Aorta (tissue), 5 donors: ENCODE measurements at regions not wholly inside any gene's neighbourhood (a gene's known extent, or its start where the extent isn't known, plus 50 kb on each side); places are given as distances from the start of the nearest gene placed in this dataset.
"Not testable (repeated sequence)": the region's sequence is repeated elsewhere in the genome, so short reads cannot be mapped to it uniquely, and the experiment has no call there.

Source experiments
- ATAC-seq: fragments of 200-7000 bp; cut with Tn5 transposase; one replicate; pipeline ENCODE4 v1.9.1; 2022; ENCODE audit warnings: moderate library complexity; ENCODE audit not compliant: low FRiP score
- DNase-seq, 2 donors: peaks; one replicate each; pipeline ENCODE4 v3.0.0-alpha.2; 2020
- H3K27ac ChIP-seq, 2 donors: one replicate each; pipeline ENCODE4 v1.5.1; 2013; ENCODE audit warnings: low read length in 2 of 2, mild to moderate bottlenecking in 2 of 2, moderate library complexity in 2 of 2, control low read depth in 1 of 2, inconsistent platforms in 1 of 2, low read depth in 1 of 2
- H3K27me3 ChIP-seq, 2 donors: one replicate each; pipeline ENCODE4 v1.6.1; 2013; ENCODE audit warnings: control low read depth in 1 of 2, low read length in 1 of 2, mild to moderate bottlenecking in 1 of 2, moderate library complexity in 1 of 2; ENCODE audit not compliant: insufficient read depth in 2 of 2, control insufficient read depth in 1 of 2
- H3K36me3 ChIP-seq, 2 donors: one replicate each; pipeline ENCODE4 v1.6.1; 2013; ENCODE audit warnings: control low read depth in 1 of 2, low read length in 1 of 2, mild to moderate bottlenecking in 1 of 2; ENCODE audit not compliant: insufficient read depth in 2 of 2, control insufficient read depth in 1 of 2
- H3K4me1 ChIP-seq, 2 donors: one replicate each; pipeline ENCODE4 v1.6.1; 2013; ENCODE audit warnings: low read length in 2 of 2, control low read depth in 1 of 2, mild to moderate bottlenecking in 1 of 2, moderate library complexity in 1 of 2; ENCODE audit not compliant: insufficient read depth in 2 of 2, control insufficient read depth in 1 of 2
- H3K4me3 ChIP-seq, 2 donors: one replicate each; pipeline ENCODE4 v1.5.1; 2013; ENCODE audit warnings: low read length in 2 of 2, control low read depth in 1 of 2, mild to moderate bottlenecking in 1 of 2
- H3K9me3 ChIP-seq: one replicate; pipeline ENCODE4 v1.6.1; 2013; ENCODE audit warnings: mild to moderate bottlenecking, low read length; ENCODE audit not compliant: control insufficient read depth
- WGBS, 2 donors: extraction: QIAGEN DNeasy Blood & Tissue Kit; methylation state at CpG; one replicate each; pipeline ENCODE4 v1.1.7; 2013; 5-methylcytosine and 5-hydroxymethylcytosine counted together
- intact Hi-C, 2 donors: fragments of 100-400 bp; cut with DNase I; formaldehyde crosslinking; loops; one replicate each; pipeline versions ENCODE4 v1.14.2 to v1.15.0; 2022
- donor health status: healthy with polysubstance abuse.
- donor health status: Bipolar disorder and iron deficiency.
- donor health status: DM: no; HTN: no; CAD: no.
- donor health status: DM: no; HTN: no; CAD: no.
- donor health status: DM: yes; HTN: yes; CAD: no.

DNA sequence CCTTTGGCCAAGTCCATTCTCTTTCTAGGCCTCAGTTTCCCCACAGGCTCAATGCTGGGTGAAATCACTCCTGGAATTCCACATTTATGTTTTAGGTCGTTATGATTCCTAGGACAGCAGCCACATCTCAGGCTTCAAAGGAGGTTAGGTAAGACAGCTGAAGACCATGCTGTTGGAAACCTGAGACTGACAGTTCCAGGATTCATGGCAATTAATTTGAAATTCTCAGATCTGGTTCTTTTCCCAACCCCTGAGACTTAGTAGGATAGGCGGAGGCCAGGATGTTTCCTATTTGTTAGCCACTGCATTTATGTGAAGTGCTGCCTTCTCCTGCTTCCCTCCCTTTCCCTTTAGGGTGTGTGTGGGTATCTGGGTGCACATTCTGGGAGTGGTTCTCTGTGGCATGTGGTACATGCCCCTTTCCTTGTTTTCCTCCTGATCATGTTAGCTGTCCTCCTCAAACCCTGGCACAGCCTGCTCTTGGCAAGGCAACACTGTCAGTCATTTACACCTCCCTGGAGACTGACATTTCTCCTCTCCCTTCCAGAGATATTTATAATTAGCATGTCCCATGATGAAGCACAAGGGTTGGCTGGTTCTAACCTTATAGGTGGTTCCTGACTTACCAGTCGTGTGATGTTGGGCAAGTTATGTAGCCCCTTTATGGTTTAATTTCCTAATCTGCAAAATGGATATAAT is 91.4 kb upstream of the SALL1 start:
- 65 to 72% methylated on average over 3 of the region's 3 CpGs for WGBS, 2 donors
- Histone ChIP-seq H3K27ac (no peak overlapping the region), H3K9me3 (peaks cover 2% of the 10 kb centered on the region), H3K27me3 (no peaks in the 10 kb centered on the region), H3K4me3 (no peak overlapping the region), H3K36me3 (no peaks in the 10 kb centered on the region), H3K4me1 (no peaks in the 10 kb centered on the region)
- intact Hi-C loops = no loop called here
- no peak for DNase-seq
- no peak for ATAC-seq

DNA sequence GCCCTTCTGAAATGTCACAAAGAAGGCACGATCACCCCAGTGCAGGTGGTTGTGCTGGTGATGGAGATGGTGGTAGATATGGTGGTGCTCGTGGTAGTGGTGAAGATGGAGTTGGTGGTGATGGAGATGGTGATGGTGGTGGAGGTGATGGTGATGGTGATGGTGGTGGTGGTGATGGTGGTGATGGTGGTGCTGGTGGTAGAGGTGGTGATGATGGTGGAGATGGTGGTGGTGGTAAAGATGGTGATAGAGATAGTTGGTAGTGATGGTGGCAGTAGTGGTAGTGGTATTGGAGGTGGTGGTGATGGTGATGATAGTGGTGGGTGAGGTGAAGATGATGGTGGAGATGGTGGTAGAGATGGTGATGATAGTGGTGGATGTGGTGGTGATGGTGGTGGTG is 88.1 kb upstream of the SALL1 start:
- no peaks in the 10 kb centered on the region for H3K4me1 ChIP-seq
- ATAC-seq = no peak
- H3K27ac ChIP-seq = no peak overlapping the region

DNA sequence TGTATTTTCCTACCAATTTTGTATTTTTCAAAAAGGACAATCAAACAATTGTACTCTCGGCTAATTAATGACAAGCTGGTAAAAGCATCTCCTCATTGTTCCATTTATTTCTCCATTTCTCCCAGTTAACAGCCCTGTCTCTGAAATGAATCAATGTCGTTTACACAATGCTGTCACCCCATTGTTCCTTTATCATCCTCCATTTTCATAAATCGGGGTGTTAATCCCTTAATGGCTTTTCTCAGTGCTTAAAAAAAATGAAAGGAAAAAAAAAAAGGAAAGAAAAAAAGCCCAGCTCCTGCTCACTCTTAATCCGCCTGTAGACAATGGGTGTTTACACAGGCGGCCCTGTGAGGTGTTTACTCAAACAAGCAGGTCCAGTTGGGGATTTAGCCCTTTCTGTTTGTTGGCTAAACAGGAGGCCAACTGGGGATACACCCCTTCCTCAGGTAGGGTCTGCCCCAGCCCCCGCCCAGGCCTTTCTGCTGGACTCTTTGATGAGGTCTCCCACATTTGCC is 86.8 kb upstream of the SALL1 start:
- 32 to 34% methylated on average over 6 of the region's 6 CpGs for WGBS, 2 donors
- Histone ChIP-seq H3K4me3 (no peak overlapping the region), H3K27ac (no peak overlapping the region), H3K36me3 (no peaks in the 10 kb centered on the region), H3K9me3 (peaks cover 2% of the 10 kb centered on the region), H3K27me3 (no peaks in the 10 kb centered on the region), H3K4me1 (no peaks in the 10 kb centered on the region)
- ATAC-seq (no peak), DNase-seq (no peak)
- intact Hi-C loops = no loop called here

More for the DNA sequence above, 88.1 kb upstream of the SALL1 start:
- Histone ChIP-seq H3K27me3 (no peaks in the 10 kb centered on the region), H3K36me3 (no peaks in the 10 kb centered on the region), H3K4me3 (no peak overlapping the region), H3K9me3 (peaks cover 2% of the 10 kb centered on the region)
- intact Hi-C loops = no loop called here
- no peak for DNase-seq
- WGBS, 2 donors = 81 to 87% methylated on average over 2 of the region's 2 CpGs

DNA sequence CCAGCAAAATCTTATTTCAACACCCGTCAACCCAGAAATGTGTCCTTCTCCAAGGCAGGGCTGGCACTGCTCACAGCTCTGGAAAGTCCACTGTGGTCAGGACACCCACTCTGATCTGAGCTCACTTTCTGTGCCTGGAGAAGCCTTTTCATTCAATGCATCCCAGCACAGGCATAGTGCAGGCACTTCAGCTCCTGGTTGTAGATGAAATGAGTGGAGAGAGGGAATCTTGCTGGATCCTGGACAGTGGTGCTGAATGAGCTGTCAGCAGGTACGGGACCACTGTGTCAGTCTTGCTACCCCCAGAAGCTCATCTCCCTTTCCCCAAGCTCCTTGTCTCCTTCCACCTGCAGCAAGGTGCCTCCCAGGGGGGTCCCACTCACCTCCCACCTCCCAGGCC is 86.1 kb upstream of the SALL1 start:
- WGBS, 2 donors = 52 to 64% methylated on average over 2 of the region's 2 CpGs
- no peak overlapping the region for H3K27ac ChIP-seq
- H3K4me3 ChIP-seq = no peak overlapping the region
- DNase-seq (no peak), ATAC-seq (no peak)
- intact Hi-C loops = no loop called here
- H3K4me1 ChIP-seq = no peaks in the 10 kb centered on the region
- H3K36me3 ChIP-seq = no peaks in the 10 kb centered on the region
- H3K27me3 ChIP-seq = no peaks in the 10 kb centered on the region
- H3K9me3 ChIP-seq = no peaks in the 10 kb centered on the region

DNA sequence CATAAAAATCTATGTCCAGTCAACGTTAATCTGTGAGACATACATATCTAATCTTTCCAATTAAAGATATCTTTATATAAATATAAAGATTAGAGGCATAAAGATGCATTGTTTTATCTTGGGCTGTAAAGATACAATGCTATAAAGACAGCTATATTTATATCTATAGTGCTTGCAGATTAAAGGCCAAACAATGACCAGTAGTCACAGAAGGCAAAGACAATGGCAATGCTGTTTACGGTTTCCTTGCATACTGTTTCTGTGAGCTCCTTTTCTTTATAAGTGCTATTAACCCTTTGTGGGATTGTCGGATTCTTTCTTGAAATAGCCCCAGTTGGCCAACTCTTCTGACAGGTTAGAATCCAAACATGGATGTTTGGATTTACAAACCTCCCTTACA is 85.5 kb upstream of the SALL1 start:
- H3K27me3 ChIP-seq = no peaks in the 10 kb centered on the region
- no peak for ATAC-seq
- no peak overlapping the region for H3K4me3 ChIP-seq
- 29 to 37% methylated on average over 3 of the region's 3 CpGs for WGBS, 2 donors
- no peaks in the 10 kb centered on the region for H3K4me1 ChIP-seq
- H3K9me3 ChIP-seq = no peaks in the 10 kb centered on the region
- intact Hi-C loops = no loop called here
- H3K36me3 ChIP-seq = no peaks in the 10 kb centered on the region
- H3K27ac ChIP-seq = no peak overlapping the region
- no peak for DNase-seq

DNA sequence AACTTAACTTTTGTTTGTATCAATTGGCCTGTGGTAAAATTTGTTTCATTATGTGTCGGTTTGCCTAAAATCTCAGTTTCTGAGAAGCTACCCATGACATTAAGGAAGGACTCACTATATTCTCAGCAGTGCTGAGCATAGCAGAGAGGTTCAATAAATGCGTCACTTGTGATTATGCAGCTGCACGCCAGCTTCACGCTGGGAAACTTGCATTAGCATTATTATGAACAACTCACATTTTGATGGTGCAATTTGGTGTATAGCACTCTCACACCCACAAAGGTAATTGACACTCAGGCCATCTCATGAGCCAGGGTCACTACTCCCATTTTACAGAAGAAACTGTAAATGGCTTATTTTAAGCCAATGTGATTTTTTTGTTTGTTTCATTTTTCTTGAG is 80.6 kb upstream of the SALL1 start:
- DNase-seq (no peak), ATAC-seq (no peak)
- Histone ChIP-seq H3K4me1 (no peaks in the 10 kb centered on the region), H3K27ac (no peak overlapping the region), H3K27me3 (peaks cover 0 to 2% of the 10 kb centered on the region in 2 donors), H3K9me3 (peaks cover 4% of the 10 kb centered on the region), H3K36me3 (no peaks in the 10 kb centered on the region), H3K4me3 (no peak overlapping the region)
- intact Hi-C loops = no loop called here
- WGBS, 2 donors = 69 to 76% methylated on average over 4 of the region's 4 CpGs

DNA sequence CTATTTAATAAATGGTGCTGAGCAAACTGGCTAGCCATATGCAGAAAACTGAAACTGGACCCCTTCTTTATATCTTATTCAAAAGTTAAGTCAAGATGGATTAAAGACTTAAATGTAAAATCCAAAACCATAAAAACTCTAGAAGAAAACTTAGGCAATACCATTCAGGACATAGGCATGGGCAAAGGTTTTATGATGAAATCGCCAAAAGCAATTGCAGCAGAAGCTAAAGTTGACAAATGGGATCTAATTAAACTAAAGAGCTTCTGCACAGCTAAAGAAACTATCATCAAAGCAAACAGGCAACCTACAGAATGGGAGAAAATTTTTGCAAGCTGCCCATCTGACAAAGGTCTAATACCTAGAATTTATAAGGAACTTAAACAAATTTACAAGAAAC is 79.0 kb upstream of the SALL1 start:
- WGBS, 2 donors = 70 to 75% methylated on average over 1 of the region's 1 CpG
- H3K9me3 ChIP-seq, H3K27ac ChIP-seq, H3K27me3 ChIP-seq, intact Hi-C loops, H3K4me1 ChIP-seq, DNase-seq, ATAC-seq, H3K36me3 ChIP-seq, H3K4me3 ChIP-seq: not testable (repeated sequence)

DNA sequence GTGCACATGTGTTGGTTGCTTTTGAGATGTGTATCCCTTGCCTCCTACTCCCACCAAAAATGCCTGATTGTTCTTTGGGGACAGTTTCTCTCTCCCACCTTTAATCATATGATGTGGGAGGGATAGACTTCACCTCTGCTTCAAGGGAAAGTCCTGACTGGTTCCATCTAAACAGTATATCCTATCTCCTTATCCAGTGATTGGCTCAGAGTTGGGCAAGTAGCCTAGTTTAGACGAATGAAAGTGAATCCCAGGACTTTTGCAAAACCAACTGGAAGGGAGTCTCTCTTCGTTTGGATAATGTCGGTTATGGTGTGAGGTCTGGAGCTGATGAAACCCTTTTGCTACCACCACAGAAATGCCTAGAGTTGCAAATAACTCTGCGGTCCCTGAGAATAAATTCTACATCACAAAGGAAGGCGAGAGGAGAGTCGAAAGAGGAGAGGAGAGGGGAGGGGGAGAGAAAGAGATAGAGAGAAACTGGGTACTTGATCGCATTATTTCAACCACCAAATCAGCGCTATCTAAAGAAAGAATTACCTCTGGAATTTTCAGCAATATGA is 77.1 kb upstream of the SALL1 start:
- WGBS, 2 donors = 57 to 60% methylated on average over 8 of the region's 8 CpGs
- no peak overlapping the region for H3K27ac ChIP-seq
- no peak for DNase-seq
- no peak overlapping the region for H3K4me3 ChIP-seq
- H3K9me3 ChIP-seq = peaks cover 5% of the 10 kb centered on the region
- peaks cover 0 to 2% of the 10 kb centered on the region in 2 donors for H3K27me3 ChIP-seq
- no peak for ATAC-seq
- intact Hi-C loops = no loop called here
- no peaks in the 10 kb centered on the region for H3K36me3 ChIP-seq
- H3K4me1 ChIP-seq = no peaks in the 10 kb centered on the region

DNA sequence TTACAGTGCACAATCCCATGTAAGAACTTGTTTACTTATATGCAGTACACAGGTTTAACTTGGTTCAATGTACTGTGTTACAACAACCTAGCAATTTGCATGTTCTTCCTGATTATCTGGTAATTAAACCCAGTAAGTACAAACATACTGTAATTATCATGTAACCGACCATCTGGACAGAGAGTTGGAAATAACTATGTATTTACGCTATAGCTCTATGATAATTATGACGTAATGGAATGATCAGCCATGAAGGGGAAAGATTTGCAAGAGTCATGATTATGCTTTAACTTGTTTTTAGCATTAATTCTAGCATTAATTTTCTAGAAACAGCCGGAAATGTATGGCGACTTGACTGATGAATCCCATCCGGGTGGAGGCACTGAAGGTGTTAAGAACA is 74.8 kb upstream of the SALL1 start:
- no peak for ATAC-seq
- WGBS, 2 donors = 82 to 83% methylated on average over 6 of the region's 6 CpGs
- peaks cover 0 to 2% of the 10 kb centered on the region in 2 donors for H3K27me3 ChIP-seq
- no peaks in the 10 kb centered on the region for H3K36me3 ChIP-seq
- no peak overlapping the region for H3K4me3 ChIP-seq
- H3K4me1 ChIP-seq = no peaks in the 10 kb centered on the region
- peaks cover 5% of the 10 kb centered on the region for H3K9me3 ChIP-seq
- intact Hi-C loops = no loop called here
- no peak for DNase-seq
- H3K27ac ChIP-seq = no peak overlapping the region
